H1 (cell line): ENCODE measurements at regions not wholly inside any gene's neighbourhood (a gene's known extent, or its start where the extent isn't known, plus 50 kb on each side); places are given as distances from the start of the nearest gene placed in this dataset.
"Not testable (repeated sequence)": the region's sequence is repeated elsewhere in the genome, so short reads cannot be mapped to it uniquely, and the experiment has no call there.

ENCODE experiments used
- EZH2 ChIP-seq: fragments of 200-600 bp; sonication (generic); IDR thresholded peaks from 2 replicates; pipeline ENCODE4 v1.7.1; 2012; ENCODE audit warnings: low read depth, mild to moderate bottlenecking, moderate library complexity, low read length, inconsistent platforms; ENCODE audit not compliant: severe bottlenecking
- NRF1 ChIP-seq: IDR thresholded peaks from 2 replicates; pipeline ENCODE4 v1.6.1; 2011; ENCODE audit warnings: mild to moderate bottlenecking, low read depth, low read length, improper control_type of control experiment

DNA sequence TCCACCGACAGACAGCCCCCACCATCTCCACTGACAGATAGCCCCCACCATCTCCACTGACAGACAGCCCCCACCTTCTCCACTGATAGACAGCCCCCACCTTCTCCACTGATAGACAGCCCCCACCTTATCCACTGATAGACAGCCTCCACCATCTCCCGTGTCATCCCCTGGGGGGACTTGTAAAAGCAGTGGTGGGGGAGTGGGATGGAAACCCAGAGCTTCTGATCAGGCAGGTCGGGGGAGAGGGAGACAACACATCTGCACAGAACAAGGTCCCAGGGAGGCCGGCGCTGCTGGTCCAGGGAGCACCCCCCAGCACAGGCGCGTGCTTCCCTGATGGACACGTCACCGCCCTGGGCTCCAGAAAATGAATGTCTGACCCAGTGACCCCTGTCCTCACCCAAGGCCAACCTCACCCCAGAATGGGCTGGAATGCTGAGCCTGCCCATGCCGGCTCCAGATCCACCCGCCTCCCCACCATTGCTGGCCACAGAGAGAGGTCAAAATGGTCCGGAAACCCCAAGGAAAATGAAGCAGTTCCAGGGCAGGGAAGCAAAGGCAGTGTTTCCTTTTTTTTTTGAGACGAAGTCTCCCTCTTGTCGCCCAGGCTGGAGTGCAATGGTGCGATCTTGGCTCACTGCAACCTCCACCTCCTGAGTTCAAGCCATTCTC lies 91.6 kb upstream of the METTL9 start:
- not testable (repeated sequence) for TF ChIP-seq EZH2, NRF1
